ENCODE measurements at regions not wholly inside any gene's neighbourhood (a gene's known extent, or its start where the extent isn't known, plus 50 kb on each side); places are given as distances from the start of the nearest gene placed in this dataset.
"Not testable (repeated sequence)": the region's sequence is repeated elsewhere in the genome, so short reads cannot be mapped to it uniquely, and the experiment has no call there.

GRCh38 chr4:63090641-63091040 lies 1318.6 kb downstream of the TECRL start:
- DNase-seq (ENCODE audit: low read depth in 1 of 2, low spot score in 1 of 2), result no peak

- DNase-seq (ENCODE audit: low read depth in 1 of 2, low spot score in 1 of 2), result no peak
Measured at GRCh38 chr4:63085091-63085490, 1324.2 kb downstream of the TECRL start.

GRCh38 chr4:63080934-63081333 lies 1328.3 kb downstream of the TECRL start:
- DNase-seq (ENCODE audit: low read depth in 1 of 2, low spot score in 1 of 2), result no peak

GRCh38 chr4:63063760-63064159 lies 1345.5 kb downstream of the TECRL start:
- no peak for DNase-seq (ENCODE audit: low read depth in 1 of 2, low spot score in 1 of 2)

- DNase-seq (ENCODE audit: low read depth in 1 of 2, low spot score in 1 of 2), result not testable (repeated sequence)
Measured at GRCh38 chr4:63062891-63063290, 1346.4 kb downstream of the TECRL start.

- DNase-seq (ENCODE audit: low read depth in 1 of 2, low spot score in 1 of 2), result no peak
Measured at GRCh38 chr4:63049726-63050125, 1359.5 kb downstream of the TECRL start.

- DNase-seq (ENCODE audit: low read depth in 1 of 2, low spot score in 1 of 2), result no peak
Measured at GRCh38 chr4:63049278-63049677, 1360.0 kb downstream of the TECRL start.

- DNase-seq (ENCODE audit: low read depth in 1 of 2, low spot score in 1 of 2), result no peak
Measured at GRCh38 chr4:63036159-63036866, 1372.9 kb downstream of the TECRL start.

- no peak for DNase-seq (ENCODE audit: low read depth in 1 of 2, low spot score in 1 of 2)
Measured at GRCh38 chr4:63029380-63029779, 1379.9 kb downstream of the TECRL start.

GRCh38 chr4:63020661-63021060 lies 1388.6 kb downstream of the TECRL start:
- no peak for DNase-seq (ENCODE audit: low read depth in 1 of 2, low spot score in 1 of 2)

- no peak for DNase-seq (ENCODE audit: low read depth in 1 of 2, low spot score in 1 of 2)
Measured at GRCh38 chr4:63017300-63017699, 1392.0 kb downstream of the TECRL start.

- no peak for DNase-seq (ENCODE audit: low read depth in 1 of 2, low spot score in 1 of 2)
Measured at GRCh38 chr4:62970846-62971245, 1438.4 kb downstream of the TECRL start.

GRCh38 chr4:62960415-62960814 lies 1448.8 kb downstream of the TECRL start:
- DNase-seq (ENCODE audit: low read depth in 1 of 2, low spot score in 1 of 2), result no peak

- no peak for DNase-seq (ENCODE audit: low read depth in 1 of 2, low spot score in 1 of 2)
Measured at GRCh38 chr4:62953752-62954151, 1455.5 kb downstream of the TECRL start.

GRCh38 chr4:62952366-62952765 lies 1456.9 kb downstream of the TECRL start:
- no peak for DNase-seq (ENCODE audit: low read depth in 1 of 2, low spot score in 1 of 2)

GRCh38 chr4:62948108-62948507 lies 1461.1 kb downstream of the TECRL start:
- DNase-seq (ENCODE audit: low read depth in 1 of 2, low spot score in 1 of 2), result no peak

- no peak for DNase-seq (ENCODE audit: low read depth in 1 of 2, low spot score in 1 of 2)
Measured at GRCh38 chr4:62940229-62940628, 1469.0 kb downstream of the TECRL start.

- no peak for DNase-seq (ENCODE audit: low read depth in 1 of 2, low spot score in 1 of 2)
Measured at GRCh38 chr4:62930884-62931283, 1478.4 kb downstream of the TECRL start.

- no peak for DNase-seq (ENCODE audit: low read depth in 1 of 2, low spot score in 1 of 2)
Measured at GRCh38 chr4:62928483-62928882, 1480.8 kb downstream of the TECRL start.

GRCh38 chr4:62927574-62927973 lies 1481.7 kb downstream of the TECRL start:
- DNase-seq (ENCODE audit: low read depth in 1 of 2, low spot score in 1 of 2), result no peak

GRCh38 chr4:62923783-62924182 lies 1485.5 kb downstream of the TECRL start:
- DNase-seq (ENCODE audit: low read depth in 1 of 2, low spot score in 1 of 2), result no peak

- no peak for DNase-seq (ENCODE audit: low read depth in 1 of 2, low spot score in 1 of 2)
Measured at GRCh38 chr4:62917649-62918048, 1491.6 kb downstream of the TECRL start.

GRCh38 chr4:62914758-62915157 lies 1494.5 kb downstream of the TECRL start:
- no peak for DNase-seq (ENCODE audit: low read depth in 1 of 2, low spot score in 1 of 2)

Measured in activated CD4-positive, alpha-beta T cell treated with anti-CD3 and anti-CD28 coated beads, Interleukin-2, amount 50 U/mL, for 24 hours (primary cell).